Activated CD4-positive, alpha-beta T cell treated with anti-CD3 and anti-CD28 coated beads, Interleukin-2, amount 50 U/mL, for 1 hour (primary cell): ENCODE measurements at regions not wholly inside any gene's neighbourhood (a gene's known extent, or its start where the extent isn't known, plus 50 kb on each side); places are given as distances from the start of the nearest gene placed in this dataset.
A peak's percentile ranks its signal among the peaks of the same experiment; 100 is the strongest.
"Not testable (repeated sequence)": the region's sequence is repeated elsewhere in the genome, so short reads cannot be mapped to it uniquely, and the experiment has no call there.

Experiments used
- DNase-seq: peaks from one replicate; pipeline ENCODE4 v3.0.0-alpha.2; 2020

GRCh38 chr10:42351745-42352144 is 286.6 kb downstream of the ZNF33B start:
- no peak for DNase-seq

DNA sequence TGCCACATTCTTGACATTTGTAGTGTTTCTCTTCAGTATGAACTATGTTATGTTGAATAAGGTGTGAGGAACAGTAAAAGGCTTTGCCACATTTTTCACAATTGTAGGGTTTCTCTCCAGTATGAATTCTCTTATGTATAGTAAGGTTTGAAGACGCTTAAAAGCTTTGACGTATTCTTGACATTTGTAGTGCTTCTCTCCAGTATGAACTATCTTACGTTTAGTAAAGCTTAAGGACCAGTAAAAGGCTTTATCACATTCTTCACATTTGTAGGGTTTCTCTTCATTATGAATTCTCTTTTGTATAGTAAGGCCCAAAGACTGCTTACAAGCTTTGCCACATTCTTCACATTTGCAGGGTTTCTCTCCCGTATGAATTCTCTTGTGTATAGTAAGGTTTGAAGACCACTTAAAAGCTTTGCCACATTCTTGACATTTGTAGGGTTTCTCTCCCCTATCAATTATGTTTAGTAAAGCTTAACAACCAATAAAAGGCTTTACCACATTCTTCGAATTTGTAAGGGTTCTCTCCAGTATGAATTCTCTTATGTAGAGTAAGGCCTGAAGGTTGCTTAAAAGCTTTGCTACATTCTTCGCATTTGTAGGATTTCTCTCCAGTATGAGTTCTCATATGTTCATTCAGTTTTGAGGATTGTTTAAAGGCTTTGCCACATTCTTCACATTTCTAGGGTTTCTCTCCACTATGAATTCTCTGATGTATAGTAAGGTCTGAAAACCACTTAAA is 301.6 kb downstream of the ZNF33B start:
- DNase-seq, result not testable (repeated sequence)

DNA sequence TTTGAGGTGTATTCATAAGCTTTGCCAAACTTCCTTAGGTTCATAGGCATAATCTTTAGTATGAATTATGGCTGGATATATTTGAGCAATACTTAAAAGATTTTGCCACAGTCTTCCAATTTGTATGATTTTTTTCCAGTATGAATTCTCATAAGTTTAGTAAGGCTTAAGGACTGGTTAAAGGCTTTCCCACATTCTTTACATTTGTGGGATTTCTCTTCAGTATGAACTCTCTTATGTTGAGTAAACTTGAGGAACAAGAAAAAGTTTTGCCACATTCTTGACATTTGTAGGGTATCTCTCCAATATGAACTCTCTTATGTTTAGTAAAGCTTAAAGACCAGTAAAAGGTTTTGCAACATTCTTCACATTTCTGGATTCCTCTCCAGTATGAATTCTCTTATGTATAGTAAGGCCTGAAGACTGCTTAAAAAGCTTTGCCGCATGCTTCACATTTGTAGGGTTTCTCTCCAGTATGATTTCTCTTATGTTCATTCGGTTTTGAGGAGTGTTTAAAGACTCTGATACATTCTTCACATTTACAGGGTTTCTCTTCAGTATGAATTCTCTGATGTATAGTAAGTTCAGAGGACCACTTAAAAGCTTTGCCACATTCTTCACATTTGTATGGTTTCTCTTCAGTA is 302.6 kb downstream of the ZNF33B start:
- not testable (repeated sequence) for DNase-seq

- DNase-seq, result no peak
Observed at GRCh38 chr10:42304341-42304740, 334.0 kb downstream of the ZNF33B start.

DNA sequence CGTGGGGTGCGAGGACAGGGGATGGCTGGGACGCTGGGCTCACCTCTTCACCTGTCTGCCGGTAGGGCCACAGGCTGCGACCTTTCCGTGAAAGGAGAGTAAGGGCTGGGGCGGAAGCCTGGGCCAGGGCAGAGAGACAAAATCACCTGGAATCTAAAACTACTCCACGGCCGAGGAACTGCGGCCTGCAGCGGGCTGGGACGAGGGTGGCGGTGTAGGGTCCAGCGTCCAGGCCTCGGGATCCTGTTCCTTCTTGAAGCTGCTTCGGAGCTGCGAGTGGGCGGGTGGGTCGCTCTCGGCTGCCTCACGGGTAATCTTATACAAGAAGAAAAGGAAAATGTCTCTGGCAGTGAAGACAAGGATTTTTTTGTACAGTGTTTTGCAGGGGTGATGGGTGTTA is 356.5 kb downstream of the ZNF33B start:
- DNase-seq, result not testable (repeated sequence)

DNA sequence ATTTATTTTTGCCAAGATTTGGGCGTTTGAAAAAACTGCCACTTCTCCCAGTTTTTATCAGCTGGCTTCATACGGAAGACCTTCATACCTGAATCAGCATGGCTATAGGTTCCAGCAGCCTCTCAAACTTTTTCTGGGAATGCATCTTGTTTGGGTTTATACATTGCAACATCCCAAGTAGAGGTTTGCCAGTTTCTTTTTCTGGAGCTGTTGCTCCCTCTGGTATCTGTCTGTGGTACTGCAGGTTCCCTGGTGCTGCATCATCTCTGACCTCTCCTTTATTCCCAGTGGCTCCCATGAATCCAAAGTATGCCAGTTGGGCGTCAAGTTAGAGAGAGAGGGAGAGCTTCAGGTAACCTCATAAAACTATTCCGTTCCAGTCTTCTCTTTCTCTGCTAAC is 368.6 kb downstream of the ZNF33B start:
- DNase-seq, result not testable (repeated sequence)

GRCh38 chr10:42263259-42263658 is 375.1 kb downstream of the ZNF33B start:
- not testable (repeated sequence) for DNase-seq

GRCh38 chr10:42243002-42243401 is 395.4 kb downstream of the ZNF33B start:
- DNase-seq, result not testable (repeated sequence)

DNA sequence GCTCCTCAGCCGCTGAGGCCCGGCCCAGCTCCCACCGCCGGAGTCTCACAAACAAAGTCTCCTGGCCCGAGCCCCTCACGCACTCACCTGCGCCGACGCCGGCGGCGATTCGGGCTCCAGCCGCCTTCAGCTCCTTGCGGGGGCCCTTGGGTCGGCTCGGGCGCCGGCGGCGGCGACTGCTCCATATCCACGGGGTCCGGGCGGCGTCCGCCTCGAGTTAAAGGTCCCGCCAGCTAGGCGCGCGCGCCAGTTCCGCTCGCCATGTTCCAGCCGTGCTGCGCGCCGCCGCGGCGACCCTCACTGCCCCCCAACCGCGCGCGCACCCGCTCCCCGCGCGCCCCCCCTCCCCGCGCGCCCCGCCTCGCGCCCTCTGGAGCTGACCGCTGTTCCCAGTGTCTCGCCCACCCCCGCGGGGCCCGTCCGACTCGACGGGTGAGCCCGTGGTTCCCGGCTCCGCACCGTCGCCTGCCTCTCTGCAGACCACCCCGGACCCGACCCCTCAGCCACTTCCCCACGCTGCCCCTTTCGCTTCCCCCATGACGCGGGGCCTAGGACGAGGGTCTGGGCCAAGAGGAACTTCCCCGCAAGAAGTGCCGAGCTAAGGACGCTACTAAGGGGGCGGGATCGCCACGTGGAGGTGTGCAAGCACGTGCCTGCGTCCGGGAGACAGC is 396.1 kb downstream of the ZNF33B start:
- DNase-seq, result no peak

DNA sequence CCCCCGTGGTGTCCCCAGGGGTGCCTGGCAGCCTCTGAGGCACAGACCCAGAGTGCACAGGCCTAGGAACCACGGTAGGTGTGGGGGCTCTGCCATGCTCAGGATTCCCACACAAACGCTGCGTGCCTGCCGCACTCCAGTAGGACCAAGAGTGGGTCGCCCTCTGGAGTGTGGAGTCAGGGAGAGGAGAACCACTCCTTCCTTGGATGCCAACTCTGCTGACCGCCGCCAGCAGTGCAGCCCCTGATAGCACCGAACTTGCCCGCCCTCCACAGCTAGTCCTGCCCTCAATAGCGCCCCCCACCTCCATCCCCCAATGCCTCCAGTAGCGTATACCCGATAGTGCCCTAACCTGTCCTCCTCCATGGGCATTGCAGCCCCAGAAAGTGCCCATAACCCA is 402.0 kb downstream of the ZNF33B start:
- DNase-seq, result not testable (repeated sequence)

GRCh38 chr10:42235736-42236135 is 402.6 kb downstream of the ZNF33B start:
- DNase-seq, result not testable (repeated sequence)

- not testable (repeated sequence) for DNase-seq
Observed at GRCh38 chr10:42235241-42235640, 403.1 kb downstream of the ZNF33B start.

- not testable (repeated sequence) for DNase-seq
Observed at GRCh38 chr10:42234506-42234905, 403.9 kb downstream of the ZNF33B start.

DNA sequence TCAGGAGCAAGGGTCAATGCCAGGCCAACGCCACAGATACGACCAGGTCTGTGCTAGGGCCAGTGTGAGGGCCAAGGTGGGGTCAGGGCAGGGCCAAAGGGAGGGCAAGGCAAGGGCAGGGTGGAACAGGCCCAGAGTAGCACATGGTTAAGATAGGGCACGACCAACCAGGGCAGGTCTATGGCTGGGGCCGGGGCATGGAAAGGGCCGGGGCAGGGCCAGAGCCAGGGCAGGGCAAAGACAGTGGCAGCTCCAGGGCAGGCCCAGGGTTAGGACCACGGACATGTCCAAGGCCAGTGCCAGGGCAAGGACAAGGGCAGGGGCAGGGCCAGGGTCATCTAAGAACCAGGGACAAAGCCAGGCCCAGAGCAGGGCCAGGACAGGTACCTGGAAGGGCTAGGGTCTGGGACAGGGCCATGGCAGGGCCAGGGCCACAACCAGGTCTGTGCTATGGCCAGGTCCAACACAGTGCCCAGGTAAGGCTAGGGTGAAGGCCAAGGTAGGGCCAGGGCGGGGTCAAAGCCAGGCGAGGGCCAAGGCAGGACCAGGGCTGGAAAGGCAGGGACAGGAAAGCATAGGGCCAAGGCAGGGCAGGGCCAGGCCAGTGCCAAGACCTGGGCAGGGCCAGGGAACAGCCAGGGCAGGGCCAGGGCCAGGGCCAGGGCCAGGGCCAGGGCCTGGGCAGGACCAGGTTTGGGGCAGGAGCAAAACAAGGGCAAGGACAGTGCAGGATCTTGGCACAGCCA is 404.7 kb downstream of the ZNF33B start:
- DNase-seq, result not testable (repeated sequence)

DNA sequence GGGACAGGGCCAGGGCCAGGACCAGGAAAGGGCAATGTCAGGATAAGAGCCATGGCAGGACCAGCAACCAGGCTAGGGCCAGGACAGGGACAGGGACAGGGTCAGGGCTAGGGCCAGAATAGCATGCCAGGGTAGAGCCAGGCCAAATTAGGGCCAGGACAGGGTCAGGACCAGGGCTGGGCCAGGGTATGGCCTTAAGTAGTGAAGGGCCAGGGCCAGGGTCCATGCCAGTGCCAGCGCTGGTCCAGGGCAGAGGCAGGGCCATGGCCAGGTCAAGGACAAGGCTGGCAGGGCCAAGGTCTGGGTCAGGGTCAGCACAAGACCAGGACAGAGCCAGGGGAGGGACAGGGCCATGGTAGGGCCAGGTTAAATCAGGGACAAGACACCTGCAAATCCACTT is 405.4 kb downstream of the ZNF33B start:
- DNase-seq, result not testable (repeated sequence)

GRCh38 chr10:42230812-42231211 is 407.6 kb downstream of the ZNF33B start:
- not testable (repeated sequence) for DNase-seq

DNA sequence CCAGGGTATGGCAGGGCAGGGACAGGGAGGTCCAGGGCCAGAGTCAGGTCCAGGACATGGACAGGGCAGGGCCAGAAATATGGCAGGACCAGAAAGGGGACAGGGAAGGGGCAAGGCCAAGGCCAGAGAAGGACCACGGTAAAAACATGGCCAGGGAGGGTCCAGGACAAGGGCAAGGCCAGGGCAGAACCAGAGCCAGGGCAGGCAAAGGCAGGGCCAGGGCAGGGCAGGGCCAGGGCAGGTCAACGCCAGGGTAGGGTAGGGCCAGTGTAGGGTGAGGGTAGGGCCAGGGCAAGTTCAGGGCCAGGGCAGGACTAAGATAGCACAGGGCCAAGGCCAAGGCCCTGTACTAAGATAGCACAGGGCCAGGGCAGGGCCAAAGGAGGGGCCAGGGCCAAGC is 408.3 kb downstream of the ZNF33B start:
- DNase-seq, result not testable (repeated sequence)

DNA sequence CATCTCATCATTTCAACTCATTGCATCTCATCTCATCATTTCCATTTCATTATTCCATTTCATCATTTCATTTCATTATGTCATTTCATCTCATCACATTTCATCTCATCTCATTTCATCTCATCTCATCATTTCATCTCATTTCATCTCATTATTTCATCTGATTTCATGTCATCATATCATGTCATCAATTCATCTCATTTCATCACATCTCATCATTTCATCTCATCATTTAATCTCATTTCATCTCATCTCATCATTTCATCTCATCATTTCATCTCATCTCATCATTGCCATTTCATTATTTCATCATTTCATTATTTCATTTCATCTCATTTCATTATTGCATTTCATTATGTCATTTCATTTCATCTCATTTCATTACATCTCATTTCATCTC is 410.5 kb downstream of the ZNF33B start:
- not testable (repeated sequence) for DNase-seq

- not testable (repeated sequence) for DNase-seq
Observed at GRCh38 chr10:42193588-42193987, 444.8 kb downstream of the ZNF33B start.

DNA sequence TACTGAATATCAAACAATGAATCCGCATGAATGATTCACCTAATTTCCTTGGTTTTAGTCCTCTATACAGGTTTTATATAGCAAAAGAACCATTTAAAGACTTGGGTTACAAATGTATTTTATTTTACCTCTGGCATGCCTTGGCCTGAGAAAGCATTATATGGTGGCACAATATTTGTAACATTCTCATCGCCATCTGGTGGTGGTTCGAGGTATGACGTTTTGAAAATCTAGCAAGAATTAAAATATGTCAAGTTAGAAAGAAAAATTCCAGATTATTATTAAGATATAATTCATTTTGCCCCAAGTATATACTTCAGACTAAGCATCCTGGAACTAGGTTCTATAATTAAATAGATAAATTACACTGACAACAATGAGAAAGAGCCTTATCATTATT is 445.9 kb downstream of the ZNF33B start:
- DNase-seq, result peak; percentile 19

GRCh38 chr10:42187501-42188195 is 450.7 kb downstream of the ZNF33B start:
- not testable (repeated sequence) for DNase-seq
